Fibroblast of lung (primary cell): ENCODE measurements at regions not wholly inside any gene's neighbourhood (a gene's known extent, or its start where the extent isn't known, plus 50 kb on each side); places are given as distances from the start of the nearest gene placed in this dataset.

Source experiments
- EZH2 ChIP-seq: IDR thresholded peaks from 2 replicates; pipeline ENCODE4 v1.5.1; 2012; ENCODE audit warnings: low read length, control low read depth, mild to moderate bottlenecking; ENCODE audit errors: missing control alignments
- TF ChIP-seq, protein P1 (sequence below), 2 donors: IDR thresholded peaks in 1 of 2; conservative IDR thresholded peaks in 1 of 2; 1 replicate in 1 of 2; 2 replicates in 1 of 2; pipeline ENCODE4 v1.5.1; 2011 to 2012; ENCODE audit warnings: low read length in 2 of 2, control low read depth in 1 of 2, inconsistent platforms in 1 of 2, low read depth in 1 of 2, mild to moderate bottlenecking in 1 of 2

DNA sequence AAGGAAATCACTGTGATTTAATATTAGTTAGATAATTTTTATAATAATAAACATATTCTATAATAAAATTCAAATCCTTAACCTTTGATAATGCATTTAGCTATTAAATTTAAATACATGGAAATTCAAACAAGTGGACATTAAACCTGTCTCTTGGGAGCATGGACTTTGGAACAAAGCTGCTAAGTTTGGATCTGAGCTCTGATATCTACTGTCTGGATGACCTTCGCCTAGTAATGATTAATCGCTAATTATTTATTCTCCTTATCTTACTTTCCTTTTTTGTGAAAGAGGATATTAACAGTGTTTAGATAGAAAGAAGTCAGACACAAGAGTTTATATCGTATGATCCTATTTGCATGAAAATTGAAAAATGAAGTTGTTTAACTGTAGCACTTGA, 980.9 kb downstream of the FSTL5 start:
- TF ChIP-seq, protein P1, sequence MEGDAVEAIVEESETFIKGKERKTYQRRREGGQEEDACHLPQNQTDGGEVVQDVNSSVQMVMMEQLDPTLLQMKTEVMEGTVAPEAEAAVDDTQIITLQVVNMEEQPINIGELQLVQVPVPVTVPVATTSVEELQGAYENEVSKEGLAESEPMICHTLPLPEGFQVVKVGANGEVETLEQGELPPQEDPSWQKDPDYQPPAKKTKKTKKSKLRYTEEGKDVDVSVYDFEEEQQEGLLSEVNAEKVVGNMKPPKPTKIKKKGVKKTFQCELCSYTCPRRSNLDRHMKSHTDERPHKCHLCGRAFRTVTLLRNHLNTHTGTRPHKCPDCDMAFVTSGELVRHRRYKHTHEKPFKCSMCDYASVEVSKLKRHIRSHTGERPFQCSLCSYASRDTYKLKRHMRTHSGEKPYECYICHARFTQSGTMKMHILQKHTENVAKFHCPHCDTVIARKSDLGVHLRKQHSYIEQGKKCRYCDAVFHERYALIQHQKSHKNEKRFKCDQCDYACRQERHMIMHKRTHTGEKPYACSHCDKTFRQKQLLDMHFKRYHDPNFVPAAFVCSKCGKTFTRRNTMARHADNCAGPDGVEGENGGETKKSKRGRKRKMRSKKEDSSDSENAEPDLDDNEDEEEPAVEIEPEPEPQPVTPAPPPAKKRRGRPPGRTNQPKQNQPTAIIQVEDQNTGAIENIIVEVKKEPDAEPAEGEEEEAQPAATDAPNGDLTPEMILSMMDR (conservative IDR thresholded peaks at IDR 0.05 in 1 of 2, IDR thresholded peaks at IDR 0.05 in 1 of 2; ENCODE audit: low read depth in 1 of 2, low read length in 2 of 2), result no peak
- no peak for TF ChIP-seq EZH2
